Subcutaneous abdominal adipose tissue (tissue), 5 donors: ENCODE measurements at regions not wholly inside any gene's neighbourhood (a gene's known extent, or its start where the extent isn't known, plus 50 kb on each side); places are given as distances from the start of the nearest gene placed in this dataset.

Experiments
- H3K27ac ChIP-seq: one replicate; pipeline ENCODE4 v1.7.0; 2013; ENCODE audit warnings: low read depth, mild to moderate bottlenecking, inconsistent platforms, low read length, moderate library complexity
- H3K27me3 ChIP-seq, 5 donors: one replicate each; pipeline ENCODE4 v1.7.0; 2013; ENCODE audit warnings: low read length in 5 of 5, inconsistent platforms in 1 of 5; ENCODE audit not compliant: control insufficient read depth in 5 of 5, insufficient read depth in 4 of 5
- H3K36me3 ChIP-seq, 5 donors: one replicate each; pipeline ENCODE4 v1.7.0; 2013; ENCODE audit warnings: low read length in 5 of 5; ENCODE audit not compliant: control insufficient read depth in 5 of 5, insufficient read depth in 5 of 5
- H3K4me1 ChIP-seq, 5 donors: one replicate each; pipeline ENCODE4 v1.7.0; 2013; ENCODE audit warnings: low read length in 5 of 5, mild to moderate bottlenecking in 3 of 5, moderate library complexity in 1 of 5; ENCODE audit not compliant: control insufficient read depth in 5 of 5, insufficient read depth in 5 of 5
- H3K4me3 ChIP-seq, 5 donors: one replicate each; pipeline ENCODE4 v1.7.0; 2013; ENCODE audit warnings: low read length in 5 of 5, low read depth in 1 of 5
- H3K9ac ChIP-seq, 5 donors: one replicate each; pipeline ENCODE4 v1.7.0; 2013; ENCODE audit warnings: low read length in 5 of 5, mild to moderate bottlenecking in 4 of 5, moderate library complexity in 3 of 5
- H3K9me3 ChIP-seq, 5 donors: one replicate each; pipeline ENCODE4 v1.7.0; 2013; ENCODE audit warnings: low read length in 5 of 5; ENCODE audit not compliant: control insufficient read depth in 5 of 5
- donor health status: healthy.
- donor health status: healthy.
- donor health status: healthy.
- donor health status: healthy.
- donor health status: healthy.

DNA sequence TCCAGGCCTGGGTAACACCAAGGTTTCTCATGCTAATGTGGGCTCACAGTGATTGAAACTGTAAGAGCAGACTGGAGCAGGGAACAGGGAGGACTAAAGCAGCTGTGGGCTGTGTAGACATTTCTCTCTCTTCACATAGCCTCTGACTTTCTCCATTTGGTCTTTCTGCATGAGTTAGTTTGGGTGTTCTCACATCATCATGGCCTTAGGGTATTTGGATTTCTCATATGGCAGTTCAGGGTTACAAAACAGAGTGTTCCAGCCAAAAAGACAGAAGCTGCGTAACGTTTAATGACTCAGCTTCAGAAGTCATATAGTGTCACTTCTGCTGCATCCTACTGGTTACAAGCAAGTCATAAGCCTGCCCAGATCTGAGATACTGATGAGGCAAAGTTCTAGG, 52.0 kb upstream of the OSBPL8 start:
- no peaks in the 10 kb centered on the region for H3K9me3 ChIP-seq
- no peak overlapping the region for H3K9ac ChIP-seq
- no peak overlapping the region for H3K27ac ChIP-seq
- H3K4me3 ChIP-seq, result no peak overlapping the region
- no peaks in the 10 kb centered on the region for H3K27me3 ChIP-seq
- peaks cover 0 to 5% (median 4%) of the 10 kb centered on the region in 5 donors for H3K4me1 ChIP-seq
- no peaks in the 10 kb centered on the region for H3K36me3 ChIP-seq

DNA sequence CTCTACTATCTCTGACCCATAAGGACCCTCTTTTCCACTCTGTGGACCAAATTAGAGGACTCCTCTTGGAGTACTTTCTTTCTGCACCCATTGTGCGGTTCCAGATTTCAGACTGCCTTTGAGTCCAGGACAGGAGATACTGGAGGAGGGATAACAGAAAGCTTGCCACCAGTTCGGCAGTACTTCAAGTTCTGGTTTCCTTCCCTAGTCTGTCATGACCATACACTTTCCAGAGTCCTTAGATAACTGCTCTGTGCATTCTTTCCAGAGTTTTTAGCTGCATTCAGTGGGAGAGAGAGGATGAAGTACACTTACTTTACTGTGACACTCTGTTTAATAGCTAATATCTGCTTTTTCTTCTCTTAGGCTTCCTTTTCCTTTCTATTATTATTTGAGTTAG, 54.8 kb upstream of the OSBPL8 start:
- Histone ChIP-seq H3K4me3 (no peak overlapping the region), H3K4me1 (peaks cover 0 to 5% (median 4%) of the 10 kb centered on the region in 5 donors), H3K9me3 (no peaks in the 10 kb centered on the region), H3K27ac (no peak overlapping the region), H3K27me3 (no peaks in the 10 kb centered on the region), H3K36me3 (no peaks in the 10 kb centered on the region), H3K9ac (no peak overlapping the region)

DNA sequence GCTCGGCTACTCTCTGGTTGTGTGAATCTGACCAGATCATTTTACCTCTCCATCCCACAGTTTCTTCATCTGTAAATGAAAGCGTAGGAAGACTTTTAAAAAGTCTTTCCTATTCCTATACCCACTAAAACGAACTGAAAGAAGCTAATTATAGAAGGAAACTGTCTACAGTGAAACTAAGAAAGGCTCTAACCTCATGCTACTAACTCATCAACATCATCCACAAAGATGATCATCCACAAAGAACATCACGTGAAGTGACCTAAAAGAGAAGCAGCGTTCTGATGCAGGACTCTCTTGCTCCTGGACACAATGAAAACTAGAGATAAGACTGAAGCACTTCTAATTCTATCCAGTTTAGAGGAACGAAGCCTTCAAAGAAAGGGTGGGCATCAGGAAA, 58.5 kb upstream of the OSBPL8 start:
- Histone ChIP-seq H3K36me3 (no peaks in the 10 kb centered on the region), H3K27me3 (no peaks in the 10 kb centered on the region), H3K9me3 (no peaks in the 10 kb centered on the region), H3K27ac (no peak overlapping the region), H3K4me1 (peaks cover 0 to 10% (median 7%) of the 10 kb centered on the region in 5 donors), H3K9ac (no peak overlapping the region), H3K4me3 (no peak overlapping the region)

DNA sequence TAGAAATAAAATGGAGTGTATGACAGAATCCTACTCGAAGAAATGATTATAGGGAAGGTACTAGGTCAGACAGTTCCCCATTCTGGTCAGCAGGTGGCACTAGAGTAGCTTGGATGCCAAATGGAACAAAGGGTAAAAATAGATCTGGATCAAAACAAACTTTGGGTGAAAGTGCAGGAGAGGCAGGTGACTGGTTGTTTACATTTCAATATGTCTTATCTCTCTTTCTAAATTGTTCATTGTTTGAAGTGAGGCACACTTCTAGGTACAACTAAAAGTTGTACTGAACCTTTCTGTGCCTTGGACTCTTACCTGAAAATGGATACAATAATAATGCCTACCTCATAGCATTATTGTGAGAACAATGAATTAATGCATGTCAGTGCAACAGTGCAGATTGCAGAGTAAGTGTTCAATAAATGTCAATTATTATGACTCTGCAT, 62.0 kb upstream of the OSBPL8 start:
- Histone ChIP-seq H3K9ac (no peak overlapping the region), H3K27me3 (no peaks in the 10 kb centered on the region), H3K9me3 (no peaks in the 10 kb centered on the region), H3K36me3 (no peaks in the 10 kb centered on the region), H3K27ac (no peak overlapping the region), H3K4me3 (no peak overlapping the region), H3K4me1 (peaks cover 0 to 10% (median 7%) of the 10 kb centered on the region in 5 donors)

DNA sequence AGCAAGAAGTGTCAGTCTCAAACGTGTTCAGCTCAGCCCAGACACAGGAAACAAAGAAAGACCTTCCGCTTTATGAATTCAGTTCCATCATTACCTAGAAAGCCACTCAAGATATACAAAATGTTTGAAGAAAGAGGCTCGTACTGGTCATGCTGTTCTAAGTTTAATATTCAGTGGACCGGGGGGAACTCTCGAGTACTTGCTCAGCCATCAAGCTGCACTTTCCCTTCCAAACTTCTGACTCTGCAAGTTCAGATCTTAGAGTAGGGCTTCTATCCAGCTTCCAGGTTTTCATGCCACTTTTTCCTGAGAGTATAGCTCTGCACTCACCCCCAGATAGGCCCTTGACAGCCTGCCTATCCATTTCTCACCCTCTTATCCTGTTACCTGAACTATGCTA, 62.8 kb upstream of the OSBPL8 start:
- Histone ChIP-seq H3K4me1 (peaks cover 0 to 13% (median 9%) of the 10 kb centered on the region in 5 donors), H3K4me3 (no peak overlapping the region), H3K9ac (no peak overlapping the region)

DNA sequence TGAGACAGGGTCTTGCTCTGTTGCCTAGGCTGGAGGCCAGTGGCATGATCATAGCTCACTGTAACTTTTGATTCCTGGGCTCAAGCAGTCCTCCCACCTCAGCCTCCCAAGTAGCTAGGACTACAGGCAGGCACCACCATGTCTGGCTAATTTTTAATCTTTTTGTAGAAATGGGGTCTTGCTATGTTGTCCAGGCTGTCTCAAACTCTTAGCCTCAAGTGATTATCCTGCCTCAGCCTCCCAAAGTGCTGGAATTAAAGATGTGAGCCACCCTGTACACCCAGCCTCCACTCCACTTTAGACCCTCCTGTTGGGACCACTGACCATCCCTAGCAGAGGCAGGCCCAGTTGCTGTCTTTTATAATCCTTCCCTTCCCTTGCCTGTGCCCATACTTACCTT, 63.3 kb upstream of the OSBPL8 start:
- no peak overlapping the region for H3K4me3 ChIP-seq
- H3K27me3 ChIP-seq, result no peaks in the 10 kb centered on the region
- H3K27ac ChIP-seq, result no peak overlapping the region
- H3K36me3 ChIP-seq, result no peaks in the 10 kb centered on the region
- no peaks in the 10 kb centered on the region for H3K9me3 ChIP-seq
- H3K4me1 ChIP-seq, result peaks cover 0 to 16% (median 10%) of the 10 kb centered on the region in 5 donors
- H3K9ac ChIP-seq, result no peak overlapping the region

More for the DNA sequence above, 62.8 kb upstream of the OSBPL8 start:
- Histone ChIP-seq H3K36me3 (no peaks in the 10 kb centered on the region), H3K27ac (no peak overlapping the region), H3K9me3 (no peaks in the 10 kb centered on the region), H3K27me3 (no peaks in the 10 kb centered on the region)

DNA sequence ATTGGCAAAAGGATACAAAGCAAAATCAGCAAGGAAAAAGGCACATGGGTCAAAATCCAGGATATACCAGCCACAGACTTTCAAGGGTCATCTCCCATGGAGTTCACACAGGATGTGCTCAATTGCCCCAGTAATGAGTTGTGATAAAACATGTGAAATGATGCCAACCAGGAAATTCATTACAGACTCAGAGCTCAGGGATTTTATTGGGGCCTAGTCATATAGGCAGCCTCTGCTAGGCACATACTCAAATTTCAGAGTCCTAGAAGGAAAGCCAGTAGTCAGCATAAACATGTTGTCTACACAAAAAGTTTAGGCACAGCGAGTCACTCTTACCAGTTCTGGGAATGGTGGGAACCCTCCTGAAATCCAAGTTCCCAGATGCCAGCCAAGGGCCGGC, 64.4 kb upstream of the OSBPL8 start:
- Histone ChIP-seq H3K27me3 (no peaks in the 10 kb centered on the region), H3K9ac (no peak overlapping the region), H3K27ac (no peak overlapping the region), H3K9me3 (no peaks in the 10 kb centered on the region), H3K36me3 (no peaks in the 10 kb centered on the region), H3K4me3 (no peak overlapping the region), H3K4me1 (peaks cover 0 to 18% (median 10%) of the 10 kb centered on the region in 5 donors)

DNA sequence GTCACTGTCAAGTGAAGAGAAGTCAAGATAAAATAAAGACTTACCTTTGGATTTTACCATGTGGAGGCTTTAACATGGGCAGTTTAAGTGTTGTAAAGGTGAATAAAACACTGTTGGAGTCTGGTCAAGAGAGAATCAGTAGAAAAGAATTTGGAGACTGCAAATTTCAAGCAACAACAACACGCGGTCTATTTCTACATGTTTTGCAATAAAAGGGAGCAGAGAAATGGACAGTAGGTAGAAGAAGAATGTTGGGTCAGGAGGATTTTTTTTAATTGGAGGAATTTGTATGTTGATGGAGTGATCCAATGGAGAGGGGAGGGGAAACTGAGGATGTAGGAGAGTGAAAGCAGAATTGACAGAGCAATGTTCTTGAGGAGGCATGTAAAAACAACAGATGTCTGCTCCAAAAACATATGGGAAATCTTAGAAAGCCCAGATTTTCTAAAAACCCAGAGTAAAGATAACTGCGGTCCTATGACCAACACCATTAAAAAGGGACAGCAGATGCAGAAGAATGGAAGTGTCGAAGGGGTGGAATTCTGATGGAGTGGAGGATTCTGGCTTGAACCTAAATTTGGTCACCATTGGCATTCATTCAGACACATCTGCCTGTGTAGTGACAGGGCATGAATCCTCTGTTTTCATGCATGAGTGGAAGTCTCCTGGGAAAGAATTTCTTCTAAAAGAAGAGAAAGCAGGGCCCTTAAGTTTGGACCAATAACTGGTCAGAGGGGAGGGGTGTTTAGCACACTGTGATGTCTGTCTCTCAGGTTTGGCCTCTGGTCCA, 68.0 kb upstream of the OSBPL8 start:
- Histone ChIP-seq H3K9ac (no peak overlapping the region), H3K36me3 (no peaks in the 10 kb centered on the region), H3K27me3 (no peaks in the 10 kb centered on the region), H3K4me1 (peaks cover 0 to 14% (median 6%) of the 10 kb centered on the region in 5 donors), H3K4me3 (no peak overlapping the region), H3K27ac (no peak overlapping the region), H3K9me3 (no peaks in the 10 kb centered on the region)

DNA sequence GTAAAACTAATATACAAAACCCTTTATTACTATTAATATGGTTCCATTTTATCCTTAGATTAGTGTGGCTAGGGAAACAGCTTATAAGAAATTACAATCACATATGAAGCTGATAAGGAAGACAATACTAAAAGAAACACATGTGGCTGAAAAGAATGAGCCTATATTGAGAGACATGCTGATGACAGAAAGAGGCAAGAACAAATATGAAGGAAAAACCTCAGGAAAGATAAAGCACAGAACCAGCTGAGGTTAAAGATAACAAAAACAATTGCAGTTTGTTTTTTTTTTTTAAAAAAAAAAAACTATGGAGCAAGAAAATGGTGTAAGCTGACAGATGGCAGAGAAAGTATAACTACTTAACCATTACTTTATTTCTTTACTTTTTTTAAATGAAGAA, 69.2 kb upstream of the OSBPL8 start:
- no peak overlapping the region for H3K9ac ChIP-seq
- H3K27me3 ChIP-seq, result no peaks in the 10 kb centered on the region
- H3K4me1 ChIP-seq, result peaks cover 0 to 14% (median 13%) of the 10 kb centered on the region in 5 donors
- no peaks in the 10 kb centered on the region for H3K9me3 ChIP-seq
- no peak overlapping the region for H3K4me3 ChIP-seq
- no peak overlapping the region for H3K27ac ChIP-seq
- no peaks in the 10 kb centered on the region for H3K36me3 ChIP-seq

DNA sequence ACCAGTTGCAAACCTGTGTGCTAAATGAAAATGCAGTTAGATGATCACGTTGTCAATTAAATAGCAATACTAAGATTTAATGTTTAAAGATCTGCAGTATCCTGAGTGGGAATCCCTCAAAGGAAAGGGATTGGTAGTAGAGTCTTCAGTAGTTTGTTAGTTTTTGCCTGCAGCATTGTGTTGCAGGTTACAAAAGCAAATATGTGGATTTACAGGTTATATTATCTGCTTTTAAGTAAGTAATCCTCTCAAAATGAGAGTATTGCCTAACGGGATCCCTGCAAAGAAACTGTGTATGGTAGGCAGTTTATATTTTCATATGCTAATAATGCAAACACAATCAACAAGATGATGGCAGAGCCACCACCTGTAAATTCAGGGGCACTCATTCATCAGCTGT, 72.2 kb upstream of the OSBPL8 start:
- Histone ChIP-seq H3K4me3 (no peak overlapping the region), H3K36me3 (no peaks in the 10 kb centered on the region), H3K4me1 (peaks cover 0 to 16% (median 13%) of the 10 kb centered on the region in 5 donors), H3K27ac (no peak overlapping the region), H3K27me3 (no peaks in the 10 kb centered on the region), H3K9me3 (no peaks in the 10 kb centered on the region), H3K9ac (no peak overlapping the region)
